ENCODE measurements at regions not wholly inside any gene's neighbourhood (a gene's known extent, or its start where the extent isn't known, plus 50 kb on each side); places are given as distances from the start of the nearest gene placed in this dataset.

DNA sequence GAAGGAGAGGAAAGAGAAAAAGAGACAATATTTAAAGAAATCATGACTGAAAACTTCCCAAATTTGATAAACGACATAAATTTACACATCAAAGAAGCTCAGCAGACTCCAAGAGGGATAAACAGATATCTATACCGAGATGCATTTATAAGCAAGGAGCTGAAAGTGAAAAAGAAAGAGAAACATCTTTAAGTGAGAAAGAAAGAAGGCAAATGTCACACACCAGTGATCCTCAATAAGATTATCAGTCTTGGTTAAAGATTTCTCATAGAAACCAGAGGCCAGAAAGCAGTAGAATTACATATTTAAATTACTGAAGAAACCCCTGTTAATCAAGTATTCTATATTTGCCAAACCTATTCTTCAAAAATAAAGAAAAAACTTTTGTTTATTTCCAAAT is 424.2 kb downstream of the SLC16A7 start (continued):
- TF ChIP-seq CBX5 (IDR thresholded peaks at IDR 0.05; ENCODE audit: low read depth, low read length) = no peak
- TF ChIP-seq EZH2 (IDR thresholded peaks at IDR 0.05; ENCODE audit: low read depth, low read length, severe bottlenecking) = no peak
- no peak for TF ChIP-seq ZNF274 (IDR thresholded peaks at IDR 0.05; ENCODE audit: borderline replicate concordance, extremely low read depth, low read length)
- TF ChIP-seq, protein P1, sequence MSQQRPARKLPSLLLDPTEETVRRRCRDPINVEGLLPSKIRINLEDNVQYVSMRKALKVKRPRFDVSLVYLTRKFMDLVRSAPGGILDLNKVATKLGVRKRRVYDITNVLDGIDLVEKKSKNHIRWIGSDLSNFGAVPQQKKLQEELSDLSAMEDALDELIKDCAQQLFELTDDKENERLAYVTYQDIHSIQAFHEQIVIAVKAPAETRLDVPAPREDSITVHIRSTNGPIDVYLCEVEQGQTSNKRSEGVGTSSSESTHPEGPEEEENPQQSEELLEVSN (IDR thresholded peaks at IDR 0.05) = no peak
- TF ChIP-seq SP2 (IDR thresholded peaks at IDR 0.05; ENCODE audit: low read length) = no peak
